HG03196 (cell line): ENCODE measurements at regions not wholly inside any gene's neighbourhood (a gene's known extent, or its start where the extent isn't known, plus 50 kb on each side); places are given as distances from the start of the nearest gene placed in this dataset.

Experiments used
- ATAC-seq: cut with Tn5 transposase; IDR thresholded peaks from one replicate; pipeline ENCODE4 v1.9.1; 2021; ENCODE audit not compliant: unreplicated experiment

DNA sequence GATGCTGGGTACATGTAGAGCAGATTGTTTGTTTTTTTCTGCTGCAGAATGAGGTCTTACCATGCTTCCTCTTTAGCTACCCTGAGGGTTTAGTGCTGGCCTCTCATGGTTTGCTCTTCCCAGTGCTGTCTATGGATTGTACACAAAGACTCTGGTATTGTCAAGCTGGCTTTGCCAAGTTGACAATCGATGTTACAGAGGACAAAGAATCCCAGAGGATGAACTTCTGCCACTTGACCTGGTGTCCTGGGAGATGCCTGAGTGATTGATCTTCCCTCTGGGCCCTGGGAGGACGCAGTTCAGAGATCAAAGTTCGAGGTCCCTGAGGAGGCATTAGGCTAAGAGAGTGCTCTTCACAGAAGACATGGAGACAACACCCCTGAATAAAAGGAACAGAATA lies 865.4 kb downstream of the CCSER2 start:
- no peak for ATAC-seq

DNA sequence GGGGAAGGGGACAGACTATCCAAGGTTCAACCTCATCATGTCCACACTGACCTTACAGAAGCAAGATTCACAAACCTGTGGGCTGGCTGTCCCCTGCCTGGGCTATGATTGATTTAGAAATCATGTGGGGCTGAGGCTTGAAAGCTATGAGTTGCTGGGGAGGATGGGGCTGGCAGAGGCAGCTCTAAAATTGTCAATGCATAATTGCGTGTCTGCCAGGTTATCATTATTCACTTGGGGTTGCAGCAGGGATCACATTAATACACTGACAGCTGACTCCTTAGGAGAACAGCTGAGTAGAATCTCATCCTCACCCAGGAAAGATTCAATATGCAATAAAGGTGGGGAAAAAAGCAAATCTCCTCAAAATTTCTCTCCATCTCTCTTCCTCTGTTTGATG lies 866.3 kb downstream of the CCSER2 start:
- ATAC-seq: no peak

DNA sequence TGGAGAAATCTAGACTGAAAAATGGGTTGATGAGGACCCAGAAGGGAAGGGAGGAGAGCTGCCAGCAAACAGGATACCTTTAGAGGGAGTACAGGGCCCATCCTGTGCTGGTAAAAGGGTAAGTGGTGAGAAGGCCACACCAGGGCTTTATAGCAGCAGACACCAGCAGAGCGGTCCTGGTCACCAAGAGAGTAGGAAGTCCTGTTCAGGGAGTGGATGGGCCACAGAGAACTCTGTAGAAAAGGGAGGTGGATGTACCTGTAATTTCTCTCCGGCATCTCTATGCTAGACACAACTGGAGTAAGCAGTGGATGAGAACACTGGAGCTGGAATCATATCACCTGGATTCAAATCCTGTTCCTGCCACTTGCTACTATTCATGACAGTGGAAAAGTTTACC lies 867.2 kb downstream of the CCSER2 start:
- ATAC-seq: no peak

- no peak for ATAC-seq
These were observed 876.4 kb downstream of the CCSER2 start for GRCh38 chr10:85204814-85205213.

DNA sequence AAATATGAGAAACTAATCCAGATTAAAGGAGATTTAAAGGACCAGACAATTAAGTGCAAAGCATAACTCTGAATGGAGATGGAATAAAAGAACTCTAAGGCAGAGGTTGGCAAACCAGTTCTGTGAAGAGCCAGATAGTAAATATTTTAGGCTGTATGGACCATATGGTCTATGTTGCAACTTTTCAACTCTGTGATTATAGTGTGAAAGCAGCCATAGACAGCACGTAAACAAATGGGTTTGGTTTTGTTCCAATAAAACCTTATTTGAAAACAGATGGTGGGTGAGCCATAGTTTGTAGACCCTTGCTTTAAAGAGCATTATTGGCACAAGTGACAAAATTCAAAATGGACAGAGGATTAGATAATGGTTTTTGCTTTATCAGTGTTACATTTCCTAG lies 884.1 kb downstream of the CCSER2 start:
- ATAC-seq: no peak

DNA sequence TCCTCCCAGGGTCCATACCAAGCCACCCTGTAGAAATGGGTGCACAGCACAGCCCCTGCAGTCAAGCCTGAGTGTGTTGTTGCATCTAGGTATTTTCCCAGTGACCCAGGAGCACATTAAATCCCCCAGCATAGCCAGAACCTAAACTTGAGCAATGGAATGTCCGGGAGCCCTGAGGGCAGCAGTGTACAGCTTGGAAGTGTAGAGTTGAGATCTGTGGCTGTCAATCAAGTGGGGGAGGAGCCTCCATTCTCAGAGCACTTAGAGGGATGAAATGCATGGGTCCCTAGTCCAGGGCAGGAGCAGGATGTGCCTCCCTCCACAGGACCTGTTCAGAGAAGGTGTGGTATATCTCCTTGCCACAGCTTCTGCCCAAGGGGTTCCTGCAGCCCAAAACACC lies 885.1 kb downstream of the CCSER2 start:
- ATAC-seq: no peak

DNA sequence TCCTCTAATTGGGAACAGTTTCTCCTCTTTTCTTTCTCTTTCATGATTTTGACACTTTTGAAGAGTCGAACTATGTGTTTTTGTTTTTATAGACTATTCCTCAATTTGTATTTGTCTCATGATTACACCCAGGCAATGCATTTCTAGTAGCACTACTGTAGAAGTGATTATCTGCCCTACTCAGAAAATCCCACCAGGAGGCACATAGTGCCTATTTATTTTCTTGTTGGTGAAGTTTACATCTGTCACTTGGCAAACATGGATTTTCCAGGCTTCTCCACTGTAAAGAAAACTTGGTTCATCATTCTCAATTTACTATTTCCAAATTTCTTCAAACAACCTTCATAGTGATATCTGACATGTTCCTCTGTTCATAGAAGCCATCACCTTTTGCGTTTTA lies 893.9 kb downstream of the CCSER2 start:
- ATAC-seq: no peak

- ATAC-seq: no peak
These were observed 896.1 kb downstream of the CCSER2 start for GRCh38 chr10:85224366-85224940.

DNA sequence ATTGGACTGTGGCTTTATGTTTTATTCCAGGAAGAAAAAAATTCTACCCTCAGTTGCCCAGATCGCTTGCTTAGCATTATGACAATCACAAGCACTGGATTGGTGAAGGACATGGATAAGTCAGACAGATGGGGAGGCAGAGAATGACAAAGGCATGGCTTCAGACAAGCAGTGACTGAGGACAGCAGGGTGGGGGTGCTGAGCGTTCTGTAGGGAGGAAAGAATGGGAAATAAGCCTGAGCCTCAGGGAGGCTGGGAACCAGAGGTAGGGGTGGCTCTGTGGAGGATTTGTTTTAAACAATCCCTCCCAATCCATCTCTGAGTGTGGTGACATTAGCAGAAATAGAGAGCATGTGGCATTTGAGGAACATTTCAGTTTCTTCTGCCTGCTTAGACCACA lies 896.9 kb downstream of the CCSER2 start:
- no peak for ATAC-seq

DNA sequence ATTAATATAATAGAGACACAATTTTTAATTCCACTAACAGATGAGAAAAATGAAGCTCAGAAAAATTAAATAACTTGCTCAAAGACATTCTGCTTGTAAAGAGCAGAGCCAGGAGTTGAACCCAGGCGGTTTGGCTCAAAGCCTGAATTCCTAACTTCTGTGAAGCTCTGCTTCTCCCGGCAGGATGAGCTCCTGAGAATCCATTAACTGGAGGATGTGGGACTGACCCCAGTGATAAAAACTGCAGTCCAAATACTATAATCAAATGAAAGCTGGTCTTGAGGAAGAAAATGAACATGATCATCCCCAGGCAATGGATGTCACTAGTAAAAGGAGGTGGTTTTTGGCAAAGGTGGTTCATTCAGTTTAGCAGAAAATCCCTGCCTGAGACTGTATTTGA lies 898.2 kb downstream of the CCSER2 start:
- no peak for ATAC-seq

DNA sequence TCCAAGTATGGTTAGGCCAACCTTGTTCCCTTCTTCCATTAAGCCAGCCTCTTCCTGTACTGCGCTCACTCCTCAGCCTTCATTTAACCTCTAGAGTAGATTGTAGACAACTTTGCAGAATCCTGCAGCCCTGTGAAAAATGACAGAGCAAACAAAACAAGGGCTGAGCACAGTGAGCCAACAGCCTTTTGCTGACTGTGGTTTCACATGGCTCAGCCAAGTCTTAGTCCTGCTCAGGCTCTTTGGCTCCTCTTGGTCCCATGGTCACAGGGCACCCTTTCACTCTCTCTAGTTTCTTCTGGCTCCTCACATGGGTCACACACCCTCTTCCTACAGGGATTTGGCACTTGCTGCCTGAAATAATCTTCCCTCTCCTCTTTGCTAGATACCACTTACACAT lies 900.3 kb downstream of the CCSER2 start:
- no peak for ATAC-seq

- no peak for ATAC-seq
These were observed 903.3 kb downstream of the CCSER2 start for GRCh38 chr10:85231534-85232270.

DNA sequence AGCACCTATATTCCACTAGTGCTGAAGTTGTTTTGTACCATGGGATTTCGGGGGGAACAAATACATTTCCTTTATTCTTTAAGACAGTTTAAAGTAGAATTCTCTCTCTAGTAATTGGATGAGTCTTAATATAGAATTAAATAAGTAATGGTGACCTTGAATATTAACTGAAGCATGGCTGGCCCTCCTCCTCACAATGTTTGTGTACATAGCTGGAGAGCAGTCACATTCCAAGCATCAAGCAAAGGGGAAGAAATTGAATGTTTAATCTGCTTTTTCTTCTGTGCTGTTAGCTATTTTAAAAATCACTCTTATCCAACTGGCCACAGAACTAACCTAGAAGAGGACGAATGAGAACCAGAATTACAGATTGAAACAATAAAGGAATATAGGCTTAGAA lies 906.9 kb downstream of the CCSER2 start:
- ATAC-seq: no peak

- no peak for ATAC-seq
These were observed 910.3 kb downstream of the CCSER2 start for GRCh38 chr10:85238676-85239075.

DNA sequence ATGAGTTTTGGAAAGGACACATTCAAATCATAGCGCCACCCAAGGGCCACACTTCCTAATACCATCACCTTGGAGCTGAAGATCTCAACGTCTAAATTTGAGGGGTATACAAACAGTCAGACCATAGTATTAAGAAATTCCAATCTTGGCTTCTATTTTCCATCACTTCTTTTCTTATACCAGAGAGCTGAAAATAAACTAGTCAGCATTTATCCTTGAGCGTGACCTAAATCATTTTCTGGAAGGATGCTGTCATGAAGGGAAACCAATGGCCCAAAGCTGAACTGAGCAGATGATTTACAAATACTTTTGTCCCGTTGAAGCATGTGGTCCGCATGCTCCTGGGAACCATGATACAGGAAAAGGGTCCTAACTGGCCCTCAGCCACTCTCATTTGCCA lies 921.9 kb downstream of the CCSER2 start:
- ATAC-seq: no peak

- ATAC-seq: no peak
These were observed 928.1 kb downstream of the CCSER2 start for GRCh38 chr10:85256481-85256880.

GRCh38 chr10:85259908-85260307 lies 931.5 kb downstream of the CCSER2 start:
- no peak for ATAC-seq

DNA sequence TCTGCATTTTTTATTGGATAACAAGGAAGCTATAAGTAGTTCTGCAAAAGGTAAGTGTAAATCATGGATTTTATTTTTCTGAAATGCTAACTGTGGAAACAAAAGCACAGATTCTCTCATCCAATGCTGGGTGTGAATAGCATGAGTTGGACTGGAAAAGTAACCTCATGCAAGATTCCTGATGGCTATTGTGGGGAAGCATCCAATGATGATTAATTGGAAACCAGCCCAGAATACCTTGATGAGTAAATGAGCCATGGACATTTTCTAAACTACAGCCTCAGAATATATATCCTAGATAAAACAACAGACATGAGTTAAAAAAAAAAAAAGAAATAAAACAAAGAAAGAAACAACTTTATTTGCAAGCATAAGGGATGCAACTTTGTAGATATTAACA lies 934.6 kb downstream of the CCSER2 start:
- ATAC-seq: no peak

GRCh38 chr10:85265121-85265520 lies 936.7 kb downstream of the CCSER2 start:
- no peak for ATAC-seq

GRCh38 chr10:85266808-85267207 lies 938.4 kb downstream of the CCSER2 start:
- no peak for ATAC-seq

- ATAC-seq: no peak
These were observed 951.6 kb downstream of the CCSER2 start for GRCh38 chr10:85280014-85280413.

DNA sequence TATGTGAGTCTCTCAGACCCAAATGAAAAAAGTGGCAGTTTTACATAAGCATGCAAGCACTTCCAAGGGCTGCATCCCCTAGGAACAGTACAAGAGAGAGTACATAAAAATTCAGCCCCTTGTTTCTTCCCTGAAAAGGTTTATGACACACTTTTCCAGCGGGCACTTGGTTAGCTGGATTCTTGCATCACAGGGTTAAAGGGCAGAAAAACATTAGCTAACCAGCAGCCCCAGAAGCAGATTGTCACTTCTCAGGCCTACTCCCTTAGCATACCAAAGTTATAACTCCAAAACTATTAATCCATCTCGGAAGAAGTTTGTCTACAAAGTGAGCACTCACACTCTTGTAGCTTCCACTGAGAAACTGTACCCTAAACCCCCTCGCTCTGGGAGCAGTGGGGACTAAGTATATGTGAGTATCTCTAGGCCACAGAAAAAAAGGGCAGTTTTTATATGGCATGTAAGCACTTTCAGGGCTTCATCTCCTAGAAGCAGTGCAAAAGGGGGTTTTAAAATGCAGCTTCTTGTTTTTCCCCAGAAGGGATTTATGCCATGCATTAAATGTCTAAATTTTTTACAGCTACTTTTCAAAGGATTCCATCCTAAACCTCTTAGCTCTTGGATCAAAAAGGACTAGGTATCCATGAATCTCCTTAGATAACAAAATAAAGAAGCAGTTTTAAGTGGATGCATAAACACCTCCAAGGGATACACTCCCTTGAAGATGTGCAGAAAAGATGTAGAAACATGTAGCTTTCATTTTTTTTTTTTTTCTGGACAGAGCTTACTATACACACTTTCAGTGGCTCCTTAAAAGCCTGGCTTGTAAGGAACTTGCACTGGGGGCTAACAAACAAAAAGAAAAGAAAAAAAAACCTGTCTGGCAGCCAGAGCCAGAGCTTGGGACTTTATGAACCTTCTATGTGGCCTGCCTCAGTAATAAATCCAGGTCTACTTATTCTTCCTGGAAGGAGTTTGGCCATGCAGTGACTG lies 956.7 kb downstream of the CCSER2 start:
- ATAC-seq: no peak
